Activated B cell treated with CpG ODN at 0.5 μM for 24 hours (primary cell): ENCODE measurements at regions not wholly inside any gene's neighbourhood (a gene's known extent, or its start where the extent isn't known, plus 50 kb on each side); places are given as distances from the start of the nearest gene placed in this dataset.

Experiments used
- ATAC-seq: fragments of 200-7000 bp; cut with Tn5 transposase; one replicate; pipeline ENCODE4 v1.10.0; 2021; ENCODE audit warnings: low read depth, mild to moderate bottlenecking, moderate library complexity
- CTCF ChIA-PET: fragments of 350-600 bp; sonication (Branson Sonifier 250); formaldehyde crosslinking; loops from one replicate; lab custom pipeline; 2021; ENCODE audit warnings: antibody characterized with exemption; lab: Charles Lee
- POLR2A ChIA-PET: fragments of 350-600 bp; sonication (Branson Sonifier 250); formaldehyde crosslinking; loops from one replicate; lab custom pipeline; 2021; ENCODE audit warnings: antibody characterized with exemption; lab: Charles Lee
- DNase-seq: peaks from one replicate; pipeline ENCODE4 v3.0.0; 2022
- H3K27ac Mint-ChIP-seq: one replicate; pipeline ENCODE4 v1.8.0; 2020; ENCODE audit warnings: mixed read lengths
- H3K27me3 Mint-ChIP-seq: one replicate; pipeline ENCODE4 v1.8.0; 2021; ENCODE audit warnings: mixed read lengths
- H3K36me3 Mint-ChIP-seq: one replicate; pipeline ENCODE4 v1.8.0; 2021; ENCODE audit warnings: low read depth, mixed read lengths
- H3K4me1 Mint-ChIP-seq: one replicate; pipeline ENCODE4 v1.8.0; 2021; ENCODE audit warnings: mixed read lengths
- H3K4me3 Mint-ChIP-seq: one replicate; pipeline ENCODE4 v1.8.0; 2020; ENCODE audit warnings: mild to moderate bottlenecking, mixed read lengths
- H3K9me3 Mint-ChIP-seq: one replicate; pipeline ENCODE4 v1.8.0; 2020; ENCODE audit warnings: mixed read lengths
- CTCF ChIP-seq: fragments of 200-600 bp; IDR thresholded peaks from one replicate; pipeline ENCODE4 v1.8.0; 2022; ENCODE audit warnings: antibody characterized with exemption, mild to moderate bottlenecking
- intact Hi-C: fragments of 100-400 bp; cut with micrococcal nuclease; formaldehyde crosslinking; loops from one replicate; pipeline ENCODE4 v1.15.1; 2024

GRCh38 chr13:103557878-103558277, 491.7 kb upstream of the SLC10A2 start:
- CTCF ChIA-PET: no interaction called here

GRCh38 chr13:103556681-103557080, 490.5 kb upstream of the SLC10A2 start:
- no peak overlapping the region for H3K4me3 Mint-ChIP-seq
- ChIA-PET CTCF (no interaction called here), POLR2A (no interaction called here)
- peaks cover 10% of the 10 kb centered on the region for H3K9me3 Mint-ChIP-seq
- no peaks in the 10 kb centered on the region for H3K27me3 Mint-ChIP-seq
- no peak for DNase-seq
- no peaks in the 10 kb centered on the region for H3K36me3 Mint-ChIP-seq
- no peak for TF ChIP-seq CTCF
- no peaks in the 10 kb centered on the region for H3K4me1 Mint-ChIP-seq
- no peak overlapping the region for H3K27ac Mint-ChIP-seq
- intact Hi-C loops: no loop called here
- no peak for ATAC-seq

More at GRCh38 chr13:103557878-103558277, 491.7 kb upstream of the SLC10A2 start:
- H3K36me3 Mint-ChIP-seq: no peaks in the 10 kb centered on the region
- H3K9me3 Mint-ChIP-seq: peaks cover 12% of the 10 kb centered on the region
- no peaks in the 10 kb centered on the region for H3K4me1 Mint-ChIP-seq
- POLR2A ChIA-PET: no interaction called here
- no peak for TF ChIP-seq CTCF
- ATAC-seq (no peak), DNase-seq (no peak)
- H3K4me3 Mint-ChIP-seq: no peak overlapping the region
- H3K27ac Mint-ChIP-seq: no peak overlapping the region
- H3K27me3 Mint-ChIP-seq: no peaks in the 10 kb centered on the region
- intact Hi-C loops: no loop called here

- DNase-seq (no peak), ATAC-seq (no peak)
- no peak overlapping the region for H3K4me3 Mint-ChIP-seq
- no peaks in the 10 kb centered on the region for H3K36me3 Mint-ChIP-seq
- H3K27ac Mint-ChIP-seq: no peak overlapping the region
- no peak for TF ChIP-seq CTCF
- H3K4me1 Mint-ChIP-seq: no peaks in the 10 kb centered on the region
- CTCF ChIA-PET: no interaction called here
- POLR2A ChIA-PET: no interaction called here
- no peaks in the 10 kb centered on the region for H3K27me3 Mint-ChIP-seq
- intact Hi-C loops: no loop called here
- peaks cover 26% of the 10 kb centered on the region for H3K9me3 Mint-ChIP-seq
These were observed 481.7 kb upstream of the SLC10A2 start for GRCh38 chr13:103547914-103548313.

GRCh38 chr13:103546271-103546670, 480.1 kb upstream of the SLC10A2 start:
- no peak overlapping the region for H3K4me3 Mint-ChIP-seq
- intact Hi-C loops: no loop called here
- POLR2A ChIA-PET: no interaction called here
- no peak for TF ChIP-seq CTCF
- CTCF ChIA-PET: no interaction called here
- ATAC-seq (no peak), DNase-seq (no peak)
- H3K27ac Mint-ChIP-seq: no peak overlapping the region
- H3K9me3 Mint-ChIP-seq: peaks cover 29% of the 10 kb centered on the region
- H3K27me3 Mint-ChIP-seq: no peaks in the 10 kb centered on the region
- H3K36me3 Mint-ChIP-seq: no peaks in the 10 kb centered on the region
- H3K4me1 Mint-ChIP-seq: no peaks in the 10 kb centered on the region

GRCh38 chr13:103542648-103543047, 476.4 kb upstream of the SLC10A2 start:
- no peaks in the 10 kb centered on the region for H3K36me3 Mint-ChIP-seq
- ChIA-PET CTCF (no interaction called here), POLR2A (no interaction called here)
- no peak overlapping the region for H3K4me3 Mint-ChIP-seq
- no peaks in the 10 kb centered on the region for H3K4me1 Mint-ChIP-seq
- ATAC-seq: no peak
- H3K9me3 Mint-ChIP-seq: peaks cover 26% of the 10 kb centered on the region
- H3K27ac Mint-ChIP-seq: no peak overlapping the region
- H3K27me3 Mint-ChIP-seq: no peaks in the 10 kb centered on the region
- no peak for TF ChIP-seq CTCF
- intact Hi-C loops: no loop called here
- DNase-seq: no peak
